HG03095 (cell line): ENCODE measurements at regions not wholly inside any gene's neighbourhood (a gene's known extent, or its start where the extent isn't known, plus 50 kb on each side); places are given as distances from the start of the nearest gene placed in this dataset.

Source experiments
- ATAC-seq: cut with Tn5 transposase; IDR thresholded peaks from one replicate; pipeline ENCODE4 v1.9.1; 2021; ENCODE audit warnings: moderate library complexity; ENCODE audit not compliant: unreplicated experiment

- ATAC-seq: no peak
Measured at GRCh38 chr11:123378096-123378495, 52.0 kb upstream of the GRAMD1B start.

- ATAC-seq: no peak
Measured at GRCh38 chr11:123377355-123377754, 52.7 kb upstream of the GRAMD1B start.

- ATAC-seq: no peak
Measured at GRCh38 chr11:123375832-123376231, 54.2 kb upstream of the GRAMD1B start.

GRCh38 chr11:123374622-123374968 is 55.5 kb upstream of the GRAMD1B start:
- ATAC-seq: no peak

- ATAC-seq: no peak
Measured at GRCh38 chr11:123373754-123374621, 56.1 kb upstream of the GRAMD1B start.

- no peak for ATAC-seq
Measured at GRCh38 chr11:123371506-123372297, 58.4 kb upstream of the GRAMD1B start.

GRCh38 chr11:123366924-123367323 is 63.1 kb upstream of the GRAMD1B start:
- ATAC-seq: no peak

- ATAC-seq: no peak
Measured at GRCh38 chr11:123365955-123366354, 64.1 kb upstream of the GRAMD1B start.

GRCh38 chr11:123364080-123364479 is 66.0 kb upstream of the GRAMD1B start:
- ATAC-seq: no peak

- no peak for ATAC-seq
Measured at GRCh38 chr11:123363556-123363955, 66.5 kb upstream of the GRAMD1B start.

GRCh38 chr11:123362941-123363340 is 67.1 kb upstream of the GRAMD1B start:
- ATAC-seq: no peak

- no peak for ATAC-seq
Measured at GRCh38 chr11:123362186-123362585, 67.9 kb upstream of the GRAMD1B start.

- ATAC-seq: no peak
Measured at GRCh38 chr11:123361110-123361509, 69.0 kb upstream of the GRAMD1B start.

- ATAC-seq: no peak
Measured at GRCh38 chr11:123360267-123360936, 69.7 kb upstream of the GRAMD1B start.

GRCh38 chr11:123357990-123358827 is 71.9 kb upstream of the GRAMD1B start:
- ATAC-seq: no peak

- ATAC-seq: no peak
Measured at GRCh38 chr11:123357353-123357989, 72.6 kb upstream of the GRAMD1B start.

- no peak for ATAC-seq
Measured at GRCh38 chr11:123356539-123356938, 73.5 kb upstream of the GRAMD1B start.

GRCh38 chr11:123354371-123354975 is 75.6 kb upstream of the GRAMD1B start:
- no peak for ATAC-seq

- no peak for ATAC-seq
Measured at GRCh38 chr11:123351375-123351774, 78.7 kb upstream of the GRAMD1B start.

- ATAC-seq: no peak
Measured at GRCh38 chr11:123349382-123349781, 80.7 kb upstream of the GRAMD1B start.
